B cell (primary cell): ENCODE measurements at regions not wholly inside any gene's neighbourhood (a gene's known extent, or its start where the extent isn't known, plus 50 kb on each side); places are given as distances from the start of the nearest gene placed in this dataset.

Experiments used
- ATAC-seq: fragments of 200-7000 bp; cut with Tn5 transposase; one replicate; pipeline ENCODE4 v1.10.0; 2021; ENCODE audit warnings: low read depth, mild to moderate bottlenecking, moderate number of reproducible peaks, moderate library complexity
- CTCF ChIA-PET: fragments of 350-600 bp; sonication (Branson Sonifier 250); formaldehyde crosslinking; loops from one replicate; lab custom pipeline; 2021; ENCODE audit warnings: antibody characterized with exemption, inconsistent platforms; lab: Charles Lee
- POLR2A ChIA-PET: fragments of 350-600 bp; sonication (Branson Sonifier 250); formaldehyde crosslinking; loops from one replicate; lab custom pipeline; 2021; ENCODE audit warnings: antibody characterized with exemption; lab: Charles Lee
- DNase-seq: peaks from one replicate; pipeline ENCODE4 v3.0.0; 2013
- H2AFZ ChIP-seq: 2 replicates; pipeline ENCODE4 v1.6.1; 2012; ENCODE audit warnings: mild to moderate bottlenecking, low read depth, low read length; ENCODE audit not compliant: insufficient read depth, poor library complexity, severe bottlenecking
- H3K27ac ChIP-seq, 2 donors: 1 replicate in 1 of 2; 2 replicates in 1 of 2; pipeline ENCODE4 v1.5.1; 2012 to 2013; ENCODE audit warnings: low read length in 2 of 2, mild to moderate bottlenecking in 2 of 2, moderate library complexity in 1 of 2
- H3K27me3 ChIP-seq, 4 experiments: fragments of 200-600 bp in 1 of 4; sonication (generic) in 1 of 4; replicated peaks in 1 of 4; 1 replicate in 2 of 4; 2 replicates in 2 of 4; pipeline versions ENCODE4 v1.6.1 to v1.7.0; 2013 to 2016; ENCODE audit warnings: low read length in 3 of 4, mild to moderate bottlenecking in 2 of 4, mixed read lengths in 1 of 4, moderate library complexity in 1 of 4; ENCODE audit not compliant: insufficient read depth in 4 of 4, control insufficient read depth in 3 of 4; ENCODE audit errors: control extremely low read depth in 1 of 4
- H3K36me3 ChIP-seq, 2 experiments: replicated peaks in 1 of 2; 1 replicate in 1 of 2; 2 replicates in 1 of 2; pipeline versions ENCODE4 v1.6.1 to v1.7.1; 2013; ENCODE audit warnings: low read length in 1 of 2; ENCODE audit not compliant: insufficient read depth in 2 of 2, control insufficient read depth in 1 of 2; ENCODE audit errors: control extremely low read depth in 1 of 2, extremely low read depth in 1 of 2
- H3K4me1 ChIP-seq, 2 donors: fragments of 200-600 bp in 1 of 2; sonication (generic) in 1 of 2; 1 replicate in 1 of 2; 2 replicates in 1 of 2; pipeline versions ENCODE4 v1.5.1 to v1.6.1; 2013 to 2017; ENCODE audit warnings: low read length in 2 of 2; ENCODE audit not compliant: control insufficient read depth in 2 of 2, insufficient read depth in 2 of 2
- H3K4me2 ChIP-seq: replicated peaks from 2 replicates; pipeline ENCODE3; 2012; ENCODE audit warnings: mild to moderate bottlenecking, low read depth, low read length; ENCODE audit not compliant: poor library complexity, severe bottlenecking
- H3K4me3 ChIP-seq, 5 experiments: fragments of 200-600 bp in 1 of 5; sonication (generic) in 1 of 5; 1 replicate in 3 of 5; 2 replicates in 2 of 5; pipeline versions ENCODE4 v1.5.1 to v1.7.0; 2011 to 2016; ENCODE audit warnings: low read length in 4 of 5, mild to moderate bottlenecking in 4 of 5, low read depth in 2 of 5, control low read depth in 1 of 5, moderate library complexity in 1 of 5; ENCODE audit not compliant: insufficient read depth in 1 of 5; ENCODE audit errors: control extremely low read depth in 1 of 5, extremely low read depth in 1 of 5
- H3K79me2 ChIP-seq: fragments of 200-600 bp; sonication (generic); one replicate; pipeline ENCODE4 v1.6.0; 2016; ENCODE audit warnings: low read length; ENCODE audit not compliant: control insufficient read depth, insufficient read depth
- H3K9ac ChIP-seq: fragments of 200-600 bp; sonication (generic); 2 replicates; pipeline ENCODE4 v1.6.1; 2017; ENCODE audit warnings: mild to moderate bottlenecking, low read length, moderate library complexity
- H3K9me3 ChIP-seq, 3 donors: one replicate each; pipeline versions ENCODE4 v1.6.1 to v1.7.1; 2013; ENCODE audit warnings: low read length in 2 of 3; ENCODE audit not compliant: control insufficient read depth in 2 of 3, insufficient read depth in 1 of 3; ENCODE audit errors: control extremely low read depth in 1 of 3
- H4K20me1 ChIP-seq: 2 replicates; pipeline ENCODE4 v1.6.0; 2012; ENCODE audit warnings: mild to moderate bottlenecking, low read length; ENCODE audit not compliant: insufficient read depth, control insufficient read depth, poor library complexity, severe bottlenecking
- H3K27ac Mint-ChIP-seq: one replicate; pipeline ENCODE4 v1.8.0; 2021; ENCODE audit warnings: mixed read lengths
- H3K27me3 Mint-ChIP-seq: one replicate; pipeline ENCODE4 v1.8.0; 2021; ENCODE audit warnings: mixed read lengths
- H3K4me1 Mint-ChIP-seq: one replicate; pipeline ENCODE4 v1.8.0; 2021; ENCODE audit warnings: mixed read lengths
- H3K4me3 Mint-ChIP-seq: one replicate; pipeline ENCODE4 v1.8.0; 2021; ENCODE audit warnings: mixed read lengths
- H3K9me3 Mint-ChIP-seq: one replicate; pipeline ENCODE4 v1.8.0; 2022; ENCODE audit warnings: mixed read lengths; ENCODE audit not compliant: insufficient read depth
- EZH2 ChIP-seq: IDR thresholded peaks from 2 replicates; pipeline ENCODE4 v1.6.1; 2012; ENCODE audit warnings: borderline replicate concordance, low read depth, mild to moderate bottlenecking, moderate library complexity, low read length; ENCODE audit not compliant: insufficient read depth, poor library complexity, severe bottlenecking
- WGBS: methylation state at CpG from one replicate; pipeline ENCODE4 v1.1.5; 2013; ENCODE audit warnings: missing lambda C conversion rate; ENCODE audit not compliant: insufficient coverage; 5-methylcytosine and 5-hydroxymethylcytosine counted together
- intact Hi-C: fragments of 100-400 bp; cut with micrococcal nuclease; formaldehyde crosslinking; loops from one replicate; pipeline ENCODE4 v1.10.0; 2022
- TF ChIP-seq, protein P1 (sequence below): fragments of 200-600 bp; IDR thresholded peaks from one replicate; pipeline ENCODE4 v1.8.0; 2022; ENCODE audit warnings: antibody characterized with exemption, mild to moderate bottlenecking

DNA sequence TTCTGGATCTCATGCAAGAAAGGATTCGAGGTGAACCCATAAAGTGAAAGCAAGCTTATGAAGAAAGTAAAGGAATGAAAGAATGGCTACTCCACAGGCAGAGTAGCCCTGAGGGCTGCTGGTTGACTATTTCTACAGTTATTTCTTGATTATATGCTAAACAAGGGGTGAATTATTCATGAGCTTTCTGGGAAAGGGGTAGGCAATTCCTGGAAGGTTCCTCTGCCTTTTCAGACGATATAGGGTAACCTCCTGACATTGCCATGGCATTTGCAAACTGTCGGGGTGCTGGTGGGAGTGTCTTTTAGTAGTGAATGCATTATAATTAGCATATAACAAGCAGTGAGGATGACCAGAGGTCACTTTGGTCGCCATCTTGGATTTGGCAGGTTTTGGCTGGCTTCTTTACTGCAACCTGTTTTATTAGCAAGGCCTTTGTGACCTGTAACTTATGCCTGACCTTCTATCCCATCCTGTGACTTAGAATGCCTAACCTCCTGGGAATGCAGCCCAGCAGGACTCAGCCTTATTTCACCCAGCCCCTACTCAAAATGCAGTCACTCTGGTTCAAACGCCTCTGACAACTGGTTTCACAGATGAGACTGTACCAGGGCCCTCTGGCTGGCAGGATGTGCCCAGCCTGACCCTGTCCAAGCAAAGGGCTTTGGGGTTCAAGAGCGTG lies 157.7 kb upstream of the SFSWAP start:
- Histone ChIP-seq H3K36me3 (no peaks in the 10 kb centered on the region), H3K4me2 (no peak overlapping the region), H2AFZ (no peak overlapping the region), H3K4me1 (no peaks in the 10 kb centered on the region), H3K4me3 (no peak overlapping the region), H3K79me2 (no peaks in the 10 kb centered on the region), H3K27ac (no peak overlapping the region), H3K9ac (no peak overlapping the region), H3K27me3 (peaks cover 0 to 3% (median 0%) of the 10 kb centered on the region in 4 experiments), H3K9me3 (peaks cover 0 to 4% (median 0%) of the 10 kb centered on the region in 3 donors), H4K20me1 (no peaks in the 10 kb centered on the region)
- Mint-ChIP-seq H3K27ac (no peak overlapping the region), H3K9me3 (no peaks in the 10 kb centered on the region), H3K4me3 (no peak overlapping the region), H3K27me3 (peaks cover 10% of the 10 kb centered on the region), H3K4me1 (no peaks in the 10 kb centered on the region)
- ATAC-seq (no peak), DNase-seq (no peak)
- POLR2A ChIA-PET, result no interaction called here
- intact Hi-C loops, result no loop called here
- 82% methylated on average over 6 of the region's 6 CpGs for WGBS
- no peak for TF ChIP-seq EZH2
- TF ChIP-seq, protein P1, sequence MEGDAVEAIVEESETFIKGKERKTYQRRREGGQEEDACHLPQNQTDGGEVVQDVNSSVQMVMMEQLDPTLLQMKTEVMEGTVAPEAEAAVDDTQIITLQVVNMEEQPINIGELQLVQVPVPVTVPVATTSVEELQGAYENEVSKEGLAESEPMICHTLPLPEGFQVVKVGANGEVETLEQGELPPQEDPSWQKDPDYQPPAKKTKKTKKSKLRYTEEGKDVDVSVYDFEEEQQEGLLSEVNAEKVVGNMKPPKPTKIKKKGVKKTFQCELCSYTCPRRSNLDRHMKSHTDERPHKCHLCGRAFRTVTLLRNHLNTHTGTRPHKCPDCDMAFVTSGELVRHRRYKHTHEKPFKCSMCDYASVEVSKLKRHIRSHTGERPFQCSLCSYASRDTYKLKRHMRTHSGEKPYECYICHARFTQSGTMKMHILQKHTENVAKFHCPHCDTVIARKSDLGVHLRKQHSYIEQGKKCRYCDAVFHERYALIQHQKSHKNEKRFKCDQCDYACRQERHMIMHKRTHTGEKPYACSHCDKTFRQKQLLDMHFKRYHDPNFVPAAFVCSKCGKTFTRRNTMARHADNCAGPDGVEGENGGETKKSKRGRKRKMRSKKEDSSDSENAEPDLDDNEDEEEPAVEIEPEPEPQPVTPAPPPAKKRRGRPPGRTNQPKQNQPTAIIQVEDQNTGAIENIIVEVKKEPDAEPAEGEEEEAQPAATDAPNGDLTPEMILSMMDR, result no peak
- CTCF ChIA-PET, result no interaction called here

DNA sequence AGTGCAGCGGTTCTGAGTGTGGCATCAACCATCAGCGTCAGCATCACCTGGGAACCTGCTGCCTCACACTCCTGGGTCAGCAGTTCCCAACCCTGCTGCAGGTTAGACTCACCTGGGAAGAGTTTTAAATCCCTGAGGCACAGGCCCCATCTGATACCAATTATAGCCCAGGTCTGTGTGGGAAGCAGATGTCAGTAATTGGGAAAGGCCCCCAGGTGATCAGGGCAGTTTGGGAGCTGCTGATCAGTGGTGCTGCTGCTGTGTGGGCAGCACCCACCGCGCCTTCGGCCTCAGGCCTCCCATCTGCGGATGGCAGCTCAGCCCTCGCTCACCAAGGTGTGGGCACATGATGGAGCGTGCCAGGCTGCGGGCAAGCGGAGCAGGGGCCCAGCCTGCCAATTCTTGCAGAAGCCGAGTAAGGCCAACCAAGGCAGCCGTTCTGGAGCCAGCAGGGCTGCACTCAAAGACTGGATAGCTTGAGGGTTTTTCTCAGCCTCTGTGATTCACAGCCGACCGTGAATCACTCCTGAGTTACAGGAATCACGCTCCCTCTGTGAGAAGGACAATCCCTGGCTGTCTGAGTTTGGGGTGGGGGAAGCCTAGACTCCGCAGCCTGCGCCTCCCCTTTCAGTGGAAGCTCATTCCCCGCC lies 155.6 kb upstream of the SFSWAP start:
- no peak overlapping the region for H3K27ac ChIP-seq
- WGBS, result 95% methylated on average over 13 of the region's 18 CpGs
- H3K4me3 Mint-ChIP-seq, result no peak overlapping the region
- H4K20me1 ChIP-seq, result no peaks in the 10 kb centered on the region
- DNase-seq (no peak), ATAC-seq (no peak)
- POLR2A ChIA-PET, result no interaction called here
- H3K36me3 ChIP-seq, result no peaks in the 10 kb centered on the region
- no peak overlapping the region for H3K27ac Mint-ChIP-seq
- CTCF ChIA-PET, result no interaction called here
- no peak overlapping the region for H3K4me2 ChIP-seq
- H3K4me1 ChIP-seq, result no peaks in the 10 kb centered on the region
- no peaks in the 10 kb centered on the region for H3K9me3 Mint-ChIP-seq
- peaks cover 0 to 7% (median 0%) of the 10 kb centered on the region in 3 donors for H3K9me3 ChIP-seq
- TF ChIP-seq EZH2, result no peak
- TF ChIP-seq, protein P1, result no peak
- H3K4me1 Mint-ChIP-seq, result no peaks in the 10 kb centered on the region
- no peak overlapping the region for H2AFZ ChIP-seq
- no peak overlapping the region for H3K9ac ChIP-seq
- no peak overlapping the region for H3K4me3 ChIP-seq
- H3K27me3 Mint-ChIP-seq, result peaks cover 6% of the 10 kb centered on the region
- no peaks in the 10 kb centered on the region for H3K79me2 ChIP-seq
- H3K27me3 ChIP-seq, result peaks cover 0 to 3% (median 0%) of the 10 kb centered on the region in 4 experiments
- intact Hi-C loops, result no loop called here
